ENCODE measurements at regions not wholly inside any gene's neighbourhood (a gene's known extent, or its start where the extent isn't known, plus 50 kb on each side); places are given as distances from the start of the nearest gene placed in this dataset.

- H3K9ac ChIP-seq (ENCODE audit: low read length), result no peak overlapping the region
- no peak overlapping the region for H3K4me2 ChIP-seq (ENCODE audit: low read length)
- no peak overlapping the region for H3K27ac ChIP-seq (ENCODE audit: low read depth, low read length)
- intact Hi-C loops (cut with micrococcal nuclease), result no loop called here
- H3K9me3 ChIP-seq (ENCODE audit: control insufficient read depth in 1 of 2, insufficient read depth in 1 of 2, low read depth in 1 of 2, low read length in 2 of 2), result no peaks in the 10 kb centered on the region
- no peaks in the 10 kb centered on the region for H3K79me2 ChIP-seq (ENCODE audit: insufficient read depth, low read length)
- no peaks in the 10 kb centered on the region for H3K27me3 ChIP-seq (ENCODE audit: insufficient read depth, low read length)
- H3K9me2 ChIP-seq (ENCODE audit: insufficient read depth), result no peaks in the 10 kb centered on the region
- no peak overlapping the region for H3K4me3 ChIP-seq (replicated peaks in 1 of 2; ENCODE audit: low read depth in 1 of 2, low read length in 2 of 2)
- POLR2A ChIA-PET, result no interaction called here
- H3K4me1 ChIP-seq (ENCODE audit: control insufficient read depth in 1 of 2, insufficient read depth in 2 of 2, low read length in 2 of 2), result no peaks in the 10 kb centered on the region
- RAD21 ChIA-PET (ENCODE audit: low non-redundant PET in 1 of 2, low total read pairs in 2 of 2, uncharacterized antibody in 2 of 2, unreplicated experiment in 2 of 2), result no interaction called here
- DNase-seq (ENCODE audit: low read depth, low spot score) (no peak), ATAC-seq (no peak)
- no TSS peak for BruUV-seq (replicated peaks)
- CTCF ChIA-PET, result interaction anchor here (0.6 kb wide), 1 partner anchor 17 kb away, joined by 6 read pairs; no protein-coding TSS in a partner anchor
- TF ChIP-seq, protein P1, sequence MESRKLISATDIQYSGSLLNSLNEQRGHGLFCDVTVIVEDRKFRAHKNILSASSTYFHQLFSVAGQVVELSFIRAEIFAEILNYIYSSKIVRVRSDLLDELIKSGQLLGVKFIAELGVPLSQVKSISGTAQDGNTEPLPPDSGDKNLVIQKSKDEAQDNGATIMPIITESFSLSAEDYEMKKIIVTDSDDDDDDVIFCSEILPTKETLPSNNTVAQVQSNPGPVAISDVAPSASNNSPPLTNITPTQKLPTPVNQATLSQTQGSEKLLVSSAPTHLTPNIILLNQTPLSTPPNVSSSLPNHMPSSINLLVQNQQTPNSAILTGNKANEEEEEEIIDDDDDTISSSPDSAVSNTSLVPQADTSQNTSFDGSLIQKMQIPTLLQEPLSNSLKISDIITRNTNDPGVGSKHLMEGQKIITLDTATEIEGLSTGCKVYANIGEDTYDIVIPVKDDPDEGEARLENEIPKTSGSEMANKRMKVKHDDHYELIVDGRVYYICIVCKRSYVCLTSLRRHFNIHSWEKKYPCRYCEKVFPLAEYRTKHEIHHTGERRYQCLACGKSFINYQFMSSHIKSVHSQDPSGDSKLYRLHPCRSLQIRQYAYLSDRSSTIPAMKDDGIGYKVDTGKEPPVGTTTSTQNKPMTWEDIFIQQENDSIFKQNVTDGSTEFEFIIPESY (IDR thresholded peaks at IDR 0.05; ENCODE audit: extremely low read depth, insufficient replicate concordance, low read length), result no peak
- no peak for TF ChIP-seq YY1 (IDR thresholded peaks at IDR 0.05; ENCODE audit: extremely low read depth, insufficient replicate concordance, low read depth, low read length)
- no peak for TF ChIP-seq SP1 (IDR thresholded peaks at IDR 0.05; ENCODE audit: low read depth)
- TF ChIP-seq FOSL1 (IDR thresholded peaks at IDR 0.05; ENCODE audit: low read depth), result no peak
- TF ChIP-seq TCF7L2 (IDR thresholded peaks at IDR 0.05; ENCODE audit: borderline replicate concordance, extremely low read depth, insufficient read depth, insufficient read length), result no peak
- TF ChIP-seq, protein P2, sequence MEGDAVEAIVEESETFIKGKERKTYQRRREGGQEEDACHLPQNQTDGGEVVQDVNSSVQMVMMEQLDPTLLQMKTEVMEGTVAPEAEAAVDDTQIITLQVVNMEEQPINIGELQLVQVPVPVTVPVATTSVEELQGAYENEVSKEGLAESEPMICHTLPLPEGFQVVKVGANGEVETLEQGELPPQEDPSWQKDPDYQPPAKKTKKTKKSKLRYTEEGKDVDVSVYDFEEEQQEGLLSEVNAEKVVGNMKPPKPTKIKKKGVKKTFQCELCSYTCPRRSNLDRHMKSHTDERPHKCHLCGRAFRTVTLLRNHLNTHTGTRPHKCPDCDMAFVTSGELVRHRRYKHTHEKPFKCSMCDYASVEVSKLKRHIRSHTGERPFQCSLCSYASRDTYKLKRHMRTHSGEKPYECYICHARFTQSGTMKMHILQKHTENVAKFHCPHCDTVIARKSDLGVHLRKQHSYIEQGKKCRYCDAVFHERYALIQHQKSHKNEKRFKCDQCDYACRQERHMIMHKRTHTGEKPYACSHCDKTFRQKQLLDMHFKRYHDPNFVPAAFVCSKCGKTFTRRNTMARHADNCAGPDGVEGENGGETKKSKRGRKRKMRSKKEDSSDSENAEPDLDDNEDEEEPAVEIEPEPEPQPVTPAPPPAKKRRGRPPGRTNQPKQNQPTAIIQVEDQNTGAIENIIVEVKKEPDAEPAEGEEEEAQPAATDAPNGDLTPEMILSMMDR (IDR thresholded peaks at IDR 0.05 in 2 of 3, conservative IDR thresholded peaks at IDR 0.05 in 1 of 3; ENCODE audit: borderline replicate concordance in 1 of 3, insufficient read depth in 1 of 3, low read depth in 2 of 3, low read length in 2 of 3), result no peak
- no peak for TF ChIP-seq ZFX (IDR thresholded peaks at IDR 0.05)
- no peak for TF ChIP-seq RAD21 (IDR thresholded peaks at IDR 0.05; ENCODE audit: low read depth)
- TF ChIP-seq, protein P3, sequence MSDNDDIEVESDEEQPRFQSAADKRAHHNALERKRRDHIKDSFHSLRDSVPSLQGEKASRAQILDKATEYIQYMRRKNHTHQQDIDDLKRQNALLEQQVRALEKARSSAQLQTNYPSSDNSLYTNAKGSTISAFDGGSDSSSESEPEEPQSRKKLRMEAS (IDR thresholded peaks at IDR 0.05), result no peak
- TF ChIP-seq SRF (IDR thresholded peaks at IDR 0.05; ENCODE audit: low read depth), result no peak
- TF ChIP-seq CEBPB (IDR thresholded peaks at IDR 0.05; ENCODE audit: low read depth), result no peak
- TF ChIP-seq SIN3A (IDR thresholded peaks at IDR 0.05; ENCODE audit: low read depth), result no peak
- TF ChIP-seq, protein P4, sequence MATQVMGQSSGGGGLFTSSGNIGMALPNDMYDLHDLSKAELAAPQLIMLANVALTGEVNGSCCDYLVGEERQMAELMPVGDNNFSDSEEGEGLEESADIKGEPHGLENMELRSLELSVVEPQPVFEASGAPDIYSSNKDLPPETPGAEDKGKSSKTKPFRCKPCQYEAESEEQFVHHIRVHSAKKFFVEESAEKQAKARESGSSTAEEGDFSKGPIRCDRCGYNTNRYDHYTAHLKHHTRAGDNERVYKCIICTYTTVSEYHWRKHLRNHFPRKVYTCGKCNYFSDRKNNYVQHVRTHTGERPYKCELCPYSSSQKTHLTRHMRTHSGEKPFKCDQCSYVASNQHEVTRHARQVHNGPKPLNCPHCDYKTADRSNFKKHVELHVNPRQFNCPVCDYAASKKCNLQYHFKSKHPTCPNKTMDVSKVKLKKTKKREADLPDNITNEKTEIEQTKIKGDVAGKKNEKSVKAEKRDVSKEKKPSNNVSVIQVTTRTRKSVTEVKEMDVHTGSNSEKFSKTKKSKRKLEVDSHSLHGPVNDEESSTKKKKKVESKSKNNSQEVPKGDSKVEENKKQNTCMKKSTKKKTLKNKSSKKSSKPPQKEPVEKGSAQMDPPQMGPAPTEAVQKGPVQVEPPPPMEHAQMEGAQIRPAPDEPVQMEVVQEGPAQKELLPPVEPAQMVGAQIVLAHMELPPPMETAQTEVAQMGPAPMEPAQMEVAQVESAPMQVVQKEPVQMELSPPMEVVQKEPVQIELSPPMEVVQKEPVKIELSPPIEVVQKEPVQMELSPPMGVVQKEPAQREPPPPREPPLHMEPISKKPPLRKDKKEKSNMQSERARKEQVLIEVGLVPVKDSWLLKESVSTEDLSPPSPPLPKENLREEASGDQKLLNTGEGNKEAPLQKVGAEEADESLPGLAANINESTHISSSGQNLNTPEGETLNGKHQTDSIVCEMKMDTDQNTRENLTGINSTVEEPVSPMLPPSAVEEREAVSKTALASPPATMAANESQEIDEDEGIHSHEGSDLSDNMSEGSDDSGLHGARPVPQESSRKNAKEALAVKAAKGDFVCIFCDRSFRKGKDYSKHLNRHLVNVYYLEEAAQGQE (IDR thresholded peaks at IDR 0.05; ENCODE audit: low read depth), result no peak
- no peak for TF ChIP-seq EGR1 (IDR thresholded peaks at IDR 0.05; ENCODE audit: low read depth)
- no peak for TF ChIP-seq EZH2phosphoT487 (IDR thresholded peaks at IDR 0.05; ENCODE audit: borderline replicate concordance)
- no peak for TF ChIP-seq ZNF274 (IDR thresholded peaks at IDR 0.05; ENCODE audit: low read depth, low read length)
- no peak for TF ChIP-seq JUND (IDR thresholded peaks at IDR 0.05)
- TF ChIP-seq EZH2 (IDR thresholded peaks at IDR 0.05), result no peak
- no peaks in the 10 kb centered on the region for H4K20me1 ChIP-seq (ENCODE audit: insufficient read depth)
- H3K36me3 ChIP-seq (ENCODE audit: control insufficient read depth in 1 of 2, insufficient read depth in 2 of 2, low read length in 2 of 2), result no peaks in the 10 kb centered on the region
- no peak overlapping the region for H2AFZ ChIP-seq (ENCODE audit: low read depth, low read length, poor library complexity, severe bottlenecking)
Observed at GRCh38 chr10:117662126-117662525, 119.6 kb downstream of the EMX2 start.
